GM21576 (cell line): ENCODE measurements at regions not wholly inside any gene's neighbourhood (a gene's known extent, or its start where the extent isn't known, plus 50 kb on each side); places are given as distances from the start of the nearest gene placed in this dataset.

ENCODE experiments used
- ATAC-seq: cut with Tn5 transposase; IDR thresholded peaks from one replicate; pipeline ENCODE4 v1.9.1; 2021; ENCODE audit warnings: mild to moderate bottlenecking, moderate library complexity; ENCODE audit not compliant: unreplicated experiment

GRCh38 chr5:100479079-100479688 is 56.0 kb upstream of the FAM174A start:
- peak; percentile 85 for ATAC-seq

GRCh38 chr5:100472091-100472490 is 63.1 kb upstream of the FAM174A start:
- ATAC-seq = no peak

GRCh38 chr5:100469767-100470166 is 65.4 kb upstream of the FAM174A start:
- ATAC-seq = peak; percentile 86

- ATAC-seq = no peak
These were observed 70.8 kb upstream of the FAM174A start for GRCh38 chr5:100464418-100464817.

- ATAC-seq = no peak
These were observed 78.6 kb upstream of the FAM174A start for GRCh38 chr5:100456615-100457014.

GRCh38 chr5:100452126-100452525 is 83.0 kb upstream of the FAM174A start:
- ATAC-seq = no peak

- no peak for ATAC-seq
These were observed 87.1 kb upstream of the FAM174A start for GRCh38 chr5:100448111-100448528.

GRCh38 chr5:100446879-100447430 is 88.2 kb upstream of the FAM174A start:
- ATAC-seq = no peak

GRCh38 chr5:100444961-100445360 is 90.2 kb upstream of the FAM174A start:
- no peak for ATAC-seq

GRCh38 chr5:100434815-100435214 is 100.4 kb upstream of the FAM174A start:
- no peak for ATAC-seq

- ATAC-seq = no peak
These were observed 102.4 kb upstream of the FAM174A start for GRCh38 chr5:100432741-100433140.

GRCh38 chr5:100430268-100431195 is 104.6 kb upstream of the FAM174A start:
- peak; percentile 89 for ATAC-seq

- no peak for ATAC-seq
These were observed 110.4 kb upstream of the FAM174A start for GRCh38 chr5:100424787-100425186.

- no peak for ATAC-seq
These were observed 111.2 kb upstream of the FAM174A start for GRCh38 chr5:100424017-100424416.

- ATAC-seq = no peak
These were observed 111.8 kb upstream of the FAM174A start for GRCh38 chr5:100423330-100423729.

- ATAC-seq = no peak
These were observed 113.8 kb upstream of the FAM174A start for GRCh38 chr5:100421360-100421759.

GRCh38 chr5:100418231-100418630 is 116.9 kb upstream of the FAM174A start:
- ATAC-seq = no peak

GRCh38 chr5:100409660-100410151 is 125.5 kb upstream of the FAM174A start:
- ATAC-seq = no peak

GRCh38 chr5:100407053-100407452 is 128.1 kb upstream of the FAM174A start:
- ATAC-seq = no peak

- no peak for ATAC-seq
These were observed 128.5 kb upstream of the FAM174A start for GRCh38 chr5:100406640-100407039.

- no peak for ATAC-seq
These were observed 133.1 kb upstream of the FAM174A start for GRCh38 chr5:100402071-100402470.

- ATAC-seq = no peak
These were observed 134.0 kb upstream of the FAM174A start for GRCh38 chr5:100401149-100401548.
